VCaP (cell line): ENCODE measurements at regions not wholly inside any gene's neighbourhood (a gene's known extent, or its start where the extent isn't known, plus 50 kb on each side); places are given as distances from the start of the nearest gene placed in this dataset.
A peak's percentile ranks its signal among the peaks of the same experiment; 100 is the strongest.

Experiments
- H3K27ac ChIP-seq: fragments of 450-650 bp; 2 replicates; pipeline ENCODE4 v1.5.1; 2017
- CTCF ChIP-seq: fragments of 450-650 bp; conservative IDR thresholded peaks from 2 replicates; pipeline ENCODE4 v1.5.1; 2017; ENCODE audit warnings: mild to moderate bottlenecking, moderate library complexity

GRCh38 chr9:14400658-14400995 lies 86.7 kb upstream of the NFIB start:
- peak overlapping the region; percentile 29 for H3K27ac ChIP-seq

GRCh38 chr9:14399756-14400657 lies 86.1 kb upstream of the NFIB start:
- peak overlapping the region; percentile 29 for H3K27ac ChIP-seq
- no peak for TF ChIP-seq CTCF

More at GRCh38 chr9:14400658-14400995, 86.7 kb upstream of the NFIB start:
- TF ChIP-seq CTCF, result peak; percentile 74

GRCh38 chr9:14398473-14398872 lies 84.5 kb upstream of the NFIB start:
- TF ChIP-seq CTCF, result no peak
- H3K27ac ChIP-seq, result no peak overlapping the region

GRCh38 chr9:14396171-14396570 lies 82.2 kb upstream of the NFIB start:
- TF ChIP-seq CTCF, result no peak
- H3K27ac ChIP-seq, result no peak overlapping the region

- TF ChIP-seq CTCF, result no peak
- no peak overlapping the region for H3K27ac ChIP-seq
Observed at GRCh38 chr9:14395317-14396082, 81.6 kb upstream of the NFIB start.

- no peak for TF ChIP-seq CTCF
- no peak overlapping the region for H3K27ac ChIP-seq
Observed at GRCh38 chr9:14393418-14393817, 79.5 kb upstream of the NFIB start.

GRCh38 chr9:14391620-14392019 lies 77.7 kb upstream of the NFIB start:
- no peak overlapping the region for H3K27ac ChIP-seq
- TF ChIP-seq CTCF, result no peak
